ENCODE measurements at regions not wholly inside any gene's neighbourhood (a gene's known extent, or its start where the extent isn't known, plus 50 kb on each side); places are given as distances from the start of the nearest gene placed in this dataset.

DNA sequence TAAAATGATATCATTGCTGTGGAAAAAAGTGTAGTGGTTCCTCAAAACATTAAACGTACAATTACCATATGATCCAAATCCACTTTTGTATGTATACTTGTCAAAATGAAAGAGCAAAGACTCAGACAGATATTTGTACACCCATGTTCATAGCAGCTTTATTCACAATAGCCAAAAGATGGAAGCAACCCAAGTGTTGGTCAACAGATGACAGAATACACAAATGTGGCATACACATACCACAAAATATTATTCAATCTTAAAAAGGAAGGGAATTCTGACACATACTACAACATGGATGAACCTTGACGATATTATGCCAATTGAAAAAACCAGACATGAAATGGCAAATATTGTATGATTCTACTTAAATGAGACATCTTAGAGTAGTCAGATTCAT, 524.5 kb upstream of the WWC1 start:
- TF ChIP-seq POLR2A (IDR thresholded peaks at IDR 0.05; ENCODE audit: low read length) = no peak
- no peak for TF ChIP-seq GATA1 (IDR thresholded peaks at IDR 0.05; ENCODE audit: low read depth, low read length)
